Neuronal stem cell (in vitro differentiated cells): ENCODE measurements at regions not wholly inside any gene's neighbourhood (a gene's known extent, or its start where the extent isn't known, plus 50 kb on each side); places are given as distances from the start of the nearest gene placed in this dataset.

Experiments used
- DNase-seq: peaks from one replicate; pipeline ENCODE4 v3.0.0-alpha.2; 2013; ENCODE audit warnings: low spot score
- H2AFZ ChIP-seq: one replicate; pipeline ENCODE4 v1.6.1; 2013; ENCODE audit warnings: mild to moderate bottlenecking, low read length, inconsistent platforms
- H2AK5ac ChIP-seq: 2 replicates; pipeline ENCODE4 v1.6.1; 2013; ENCODE audit warnings: low read depth, mild to moderate bottlenecking, inconsistent platforms, low read length, moderate library complexity, mixed read lengths
- H2BK120ac ChIP-seq: 2 replicates; pipeline ENCODE4 v1.6.1; 2013; ENCODE audit warnings: low read depth, mild to moderate bottlenecking, inconsistent platforms, low read length, moderate library complexity, mixed read lengths
- H2BK12ac ChIP-seq: one replicate; pipeline ENCODE4 v1.6.1; 2013; ENCODE audit warnings: low read length, inconsistent platforms
- H2BK15ac ChIP-seq: 2 replicates; pipeline ENCODE4 v1.6.1; 2013; ENCODE audit warnings: mild to moderate bottlenecking, low read length, inconsistent platforms, mixed read lengths
- H2BK5ac ChIP-seq: one replicate; pipeline ENCODE4 v1.6.1; 2013; ENCODE audit warnings: inconsistent platforms, mild to moderate bottlenecking, low read length, moderate library complexity
- H3K14ac ChIP-seq: one replicate; pipeline ENCODE4 v1.6.1; 2013; ENCODE audit warnings: low read length, inconsistent platforms
- H3K18ac ChIP-seq: 2 replicates; pipeline ENCODE4 v1.6.1; 2013; ENCODE audit warnings: low read length, inconsistent platforms
- H3K23ac ChIP-seq: 2 replicates; pipeline ENCODE4 v1.6.1; 2013; ENCODE audit warnings: low read depth, mild to moderate bottlenecking, mixed read lengths, low read length, inconsistent platforms; ENCODE audit not compliant: poor library complexity
- H3K27ac ChIP-seq: replicated peaks from 3 replicates; pipeline ENCODE4 v1.5.1; 2013; ENCODE audit warnings: low read length, inconsistent platforms
- H3K27me3 ChIP-seq, 3 experiments: 2 replicates each; pipeline ENCODE4 v1.6.1; 2013; ENCODE audit warnings: low read length in 3 of 3, mild to moderate bottlenecking in 2 of 3, inconsistent platforms in 1 of 3, low read depth in 1 of 3, mixed read lengths in 1 of 3, moderate library complexity in 1 of 3; ENCODE audit not compliant: control insufficient read depth in 3 of 3, insufficient read depth in 3 of 3
- H3K36me3 ChIP-seq, 2 donors: replicated peaks in 1 of 2; 2 replicates each; pipeline ENCODE4 v1.6.1; 2013; ENCODE audit warnings: low read length in 2 of 2; ENCODE audit not compliant: control insufficient read depth in 2 of 2, insufficient read depth in 2 of 2
- H3K4ac ChIP-seq: 2 replicates; pipeline ENCODE4 v1.6.1; 2013; ENCODE audit warnings: inconsistent platforms, mild to moderate bottlenecking, low read length, moderate library complexity
- H3K4me1 ChIP-seq, 2 donors: 1 replicate in 1 of 2; 2 replicates in 1 of 2; pipeline ENCODE4 v1.6.1; 2013; ENCODE audit warnings: low read length in 2 of 2, low read depth in 1 of 2; ENCODE audit not compliant: control insufficient read depth in 2 of 2, insufficient read depth in 1 of 2
- H3K4me2 ChIP-seq: one replicate; pipeline ENCODE4 v1.6.1; 2013; ENCODE audit warnings: mild to moderate bottlenecking, low read length, inconsistent platforms; ENCODE audit not compliant: insufficient read depth, poor library complexity, severe bottlenecking
- H3K4me3 ChIP-seq, 2 donors: 2 replicates each; pipeline ENCODE4 v1.5.1; 2013; ENCODE audit warnings: low read length in 2 of 2, mild to moderate bottlenecking in 2 of 2, inconsistent platforms in 1 of 2, moderate library complexity in 1 of 2
- H3K79me1 ChIP-seq: one replicate; pipeline ENCODE4 v1.6.1; 2013; ENCODE audit warnings: low read depth, mild to moderate bottlenecking, inconsistent platforms, low read length, moderate library complexity
- H3K9ac ChIP-seq: one replicate; pipeline ENCODE4 v1.6.1; 2013; ENCODE audit warnings: mild to moderate bottlenecking, low read depth, low read length, inconsistent platforms; ENCODE audit not compliant: poor library complexity
- H3K9me3 ChIP-seq, 2 donors: replicated peaks in 1 of 2; 2 replicates each; pipeline versions ENCODE3 to v1.6.1; 2013; ENCODE audit warnings: low read length in 2 of 2, mild to moderate bottlenecking in 2 of 2, inconsistent platforms in 1 of 2, low read depth in 1 of 2, mixed read lengths in 1 of 2, moderate library complexity in 1 of 2; ENCODE audit not compliant: control insufficient read depth in 2 of 2, insufficient read depth in 1 of 2
- H4K8ac ChIP-seq: one replicate; pipeline ENCODE4 v1.6.1; 2013; ENCODE audit warnings: low read depth, mild to moderate bottlenecking, inconsistent platforms, low read length, moderate library complexity
- H4K91ac ChIP-seq: one replicate; pipeline ENCODE4 v1.6.1; 2013; ENCODE audit warnings: low read length, low read depth, mild to moderate bottlenecking, inconsistent platforms; ENCODE audit not compliant: poor library complexity
- WGBS, 2 donors: extraction: QIAGEN DNeasy Blood & Tissue Kit; methylation state at CpG; one replicate each; pipeline ENCODE4 v1.1.7; 2013; ENCODE audit warnings: missing lambda C conversion rate in 2 of 2, mixed read lengths in 1 of 2; ENCODE audit not compliant: insufficient read length in 2 of 2, insufficient replicate concordance in 1 of 2; ENCODE audit errors: extremely low coverage in 2 of 2; 5-methylcytosine and 5-hydroxymethylcytosine counted together

GRCh38 chr13:86425170-86425815 lies 626.1 kb upstream of the SLITRK6 start:
- DNase-seq = no peak
- peak overlapping the region; percentile 54 for H2AFZ ChIP-seq
- H2BK5ac ChIP-seq = no peak overlapping the region
- no peak overlapping the region for H3K23ac ChIP-seq
- no peak overlapping the region for H2AK5ac ChIP-seq
- no peak overlapping the region for H2BK15ac ChIP-seq
- H3K27ac ChIP-seq = no peak overlapping the region
- H3K4me3 ChIP-seq = no peak overlapping the region
- H3K79me1 ChIP-seq = no peaks in the 10 kb centered on the region
- no peak overlapping the region for H3K9ac ChIP-seq
- H2BK12ac ChIP-seq = no peak overlapping the region
- no peak overlapping the region for H3K14ac ChIP-seq
- H3K4ac ChIP-seq = no peak overlapping the region
- H3K4me2 ChIP-seq = no peak overlapping the region
- no peaks in the 10 kb centered on the region for H3K9me3 ChIP-seq
- no peak overlapping the region for H2BK120ac ChIP-seq
- H3K36me3 ChIP-seq = no peaks in the 10 kb centered on the region
- no CpG with 5 or more reads among the region's 3 CpGs for WGBS, 2 donors
- no peak overlapping the region for H4K91ac ChIP-seq
- peaks cover 0 to 3% of the 10 kb centered on the region in 2 donors for H3K4me1 ChIP-seq
- H3K27me3 ChIP-seq = no peaks in the 10 kb centered on the region
- no peak overlapping the region for H3K18ac ChIP-seq
- no peak overlapping the region for H4K8ac ChIP-seq

- no peaks in the 10 kb centered on the region for H3K79me1 ChIP-seq
- no peak overlapping the region for H4K8ac ChIP-seq
Observed at GRCh38 chr13:86426437-86426836, 627.2 kb upstream of the SLITRK6 start.

DNA sequence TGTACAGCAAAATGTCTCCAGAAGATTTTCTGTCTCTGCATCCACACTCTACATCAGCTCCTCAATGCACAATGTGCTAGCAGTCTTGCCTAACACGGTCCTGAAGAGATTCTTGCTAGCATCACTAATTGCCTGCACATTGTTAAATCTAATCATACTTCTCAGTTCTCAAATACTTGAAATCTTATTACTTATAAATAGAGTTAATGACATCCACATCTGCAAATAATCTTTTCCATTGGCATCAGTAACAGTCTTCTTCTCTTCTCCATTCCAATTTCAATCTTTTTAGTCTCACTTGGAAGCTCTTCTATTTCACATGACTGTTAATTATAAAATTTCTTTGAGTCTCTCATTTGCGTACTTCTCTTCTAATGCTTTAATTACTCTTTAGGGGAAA lies 630.5 kb upstream of the SLITRK6 start:
- H3K4me1 ChIP-seq = peaks cover 0 to 3% of the 10 kb centered on the region in 2 donors
- no CpG with 5 or more reads among the region's 2 CpGs for whole genome bisulfite sequencing, 2 donors
- H4K91ac ChIP-seq = no peak overlapping the region

More at GRCh38 chr13:86426437-86426836, 627.2 kb upstream of the SLITRK6 start:
- Histone ChIP-seq H2BK12ac (no peak overlapping the region), H2BK120ac (no peak overlapping the region), H3K4me2 (no peak overlapping the region), H2BK15ac (no peak overlapping the region), H4K91ac (no peak overlapping the region), H3K18ac (no peak overlapping the region), H3K4me1 (peaks cover 0 to 3% of the 10 kb centered on the region in 2 donors), H3K36me3 (no peaks in the 10 kb centered on the region), H3K9me3 (no peaks in the 10 kb centered on the region), H3K27ac (no peak overlapping the region), H3K9ac (no peak overlapping the region), H3K14ac (no peak overlapping the region), H2AFZ (no peak overlapping the region), H3K4ac (no peak overlapping the region), H3K23ac (no peak overlapping the region), H2AK5ac (no peak overlapping the region), H3K4me3 (no peak overlapping the region), H3K27me3 (no peaks in the 10 kb centered on the region), H2BK5ac (no peak overlapping the region)
- no CpG with 5 or more reads among the region's 2 CpGs for WGBS, 2 donors
- no peak for DNase-seq

DNA sequence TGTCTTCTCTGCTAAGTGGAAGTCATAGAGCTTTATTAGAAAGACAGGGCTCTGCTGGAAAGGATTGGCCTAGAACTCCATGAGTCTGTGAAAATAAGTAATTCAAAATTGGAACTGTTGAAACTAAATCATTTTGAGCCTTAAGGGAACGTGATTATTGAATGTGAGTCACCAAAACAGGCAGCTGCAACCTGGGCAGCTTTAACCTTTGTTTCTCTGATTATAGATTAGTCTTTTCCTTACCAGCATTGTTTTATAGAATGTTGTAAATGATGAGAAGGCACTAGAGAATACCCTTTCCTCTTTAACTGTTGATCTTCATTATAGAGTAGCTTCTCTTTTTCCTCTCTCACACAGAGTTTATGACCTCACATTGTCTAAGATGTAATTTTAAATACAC lies 638.8 kb upstream of the SLITRK6 start:
- H4K91ac ChIP-seq = no peak overlapping the region
- peaks cover 5 to 8% of the 10 kb centered on the region in 2 donors for H3K9me3 ChIP-seq
- H4K8ac ChIP-seq = no peak overlapping the region
- H2BK5ac ChIP-seq = no peak overlapping the region
- no peak overlapping the region for H3K4me3 ChIP-seq
- no peaks in the 10 kb centered on the region for H3K36me3 ChIP-seq
- H3K4me1 ChIP-seq = peaks cover 0 to 8% of the 10 kb centered on the region in 2 donors
- H2BK120ac ChIP-seq = no peak overlapping the region
- no peak overlapping the region for H3K18ac ChIP-seq
- peak overlapping the region; percentile 78 for H2AFZ ChIP-seq
- no CpG with 5 or more reads among the region's 1 CpG for WGBS, 2 donors
- H3K27me3 ChIP-seq = no peaks in the 10 kb centered on the region
- no peaks in the 10 kb centered on the region for H3K79me1 ChIP-seq
- H3K4ac ChIP-seq = no peak overlapping the region
- H3K23ac ChIP-seq = no peak overlapping the region
- peak overlapping the region; percentile 75 for H3K27ac ChIP-seq
- no peak overlapping the region for H2BK12ac ChIP-seq
- no peak for DNase-seq
- H2BK15ac ChIP-seq = no peak overlapping the region
- H3K9ac ChIP-seq = no peak overlapping the region
- H2AK5ac ChIP-seq = no peak overlapping the region
- H3K4me2 ChIP-seq = no peak overlapping the region
- no peak overlapping the region for H3K14ac ChIP-seq

More for the DNA sequence above, 630.5 kb upstream of the SLITRK6 start:
- H3K9me3 ChIP-seq = peaks cover 4 to 8% of the 10 kb centered on the region in 2 donors
- no peak overlapping the region for H2BK12ac ChIP-seq
- H3K79me1 ChIP-seq = no peaks in the 10 kb centered on the region
- no peak overlapping the region for H3K9ac ChIP-seq
- no peak overlapping the region for H2AFZ ChIP-seq
- no peak overlapping the region for H2BK120ac ChIP-seq
- H3K4ac ChIP-seq = no peak overlapping the region
- H4K8ac ChIP-seq = no peak overlapping the region
- H3K27ac ChIP-seq = no peak overlapping the region
- H2BK5ac ChIP-seq = no peak overlapping the region
- H3K27me3 ChIP-seq = no peaks in the 10 kb centered on the region
- no peak overlapping the region for H3K4me3 ChIP-seq
- H3K36me3 ChIP-seq = no peaks in the 10 kb centered on the region
- H3K18ac ChIP-seq = no peak overlapping the region
- no peak overlapping the region for H2BK15ac ChIP-seq
- no peak for DNase-seq
- no peak overlapping the region for H3K4me2 ChIP-seq
- H3K23ac ChIP-seq = no peak overlapping the region
- H3K14ac ChIP-seq = no peak overlapping the region
- no peak overlapping the region for H2AK5ac ChIP-seq
